ENCODE measurements at regions not wholly inside any gene's neighbourhood (a gene's known extent, or its start where the extent isn't known, plus 50 kb on each side); places are given as distances from the start of the nearest gene placed in this dataset.

GRCh38 chr16:48812856-48813255 is 202.9 kb upstream of the N4BP1 start:
- Mint-ChIP-seq H3K36me3 (ENCODE audit: insufficient read depth) (no peaks in the 10 kb centered on the region), H3K4me1 (no peaks in the 10 kb centered on the region), H3K27me3 (peaks cover 30% of the 10 kb centered on the region), H3K9me3 (no peaks in the 10 kb centered on the region), H3K4me3 (no peak overlapping the region), H3K27ac (ENCODE audit: low read depth) (no peak overlapping the region)
- ATAC-seq (replicated peaks; ENCODE audit: extremely low read depth, poor library complexity, severe bottlenecking) (no peak), DNase-seq (ENCODE audit: low spot score in 2 of 2) (no peak)

- Mint-ChIP-seq H3K4me3 (no peak overlapping the region), H3K4me1 (no peaks in the 10 kb centered on the region), H3K9me3 (no peaks in the 10 kb centered on the region), H3K36me3 (ENCODE audit: insufficient read depth) (no peaks in the 10 kb centered on the region), H3K27ac (ENCODE audit: low read depth) (no peak overlapping the region), H3K27me3 (peaks cover 30% of the 10 kb centered on the region)
- no peak for ATAC-seq (replicated peaks; ENCODE audit: extremely low read depth, poor library complexity, severe bottlenecking)
- no peak for DNase-seq (ENCODE audit: low spot score in 2 of 2)
These were observed 201.5 kb upstream of the N4BP1 start for GRCh38 chr16:48811478-48811877.

GRCh38 chr16:48810803-48811453 is 200.9 kb upstream of the N4BP1 start:
- Mint-ChIP-seq H3K36me3 (ENCODE audit: insufficient read depth) (no peaks in the 10 kb centered on the region), H3K27me3 (peaks cover 30% of the 10 kb centered on the region), H3K27ac (ENCODE audit: low read depth) (no peak overlapping the region), H3K9me3 (no peaks in the 10 kb centered on the region), H3K4me1 (no peaks in the 10 kb centered on the region), H3K4me3 (no peak overlapping the region)
- DNase-seq (ENCODE audit: low spot score in 2 of 2), result no peak
- no peak for ATAC-seq (replicated peaks; ENCODE audit: extremely low read depth, poor library complexity, severe bottlenecking)

- DNase-seq (ENCODE audit: low spot score in 2 of 2) (no peak), ATAC-seq (replicated peaks; ENCODE audit: extremely low read depth, poor library complexity, severe bottlenecking) (no peak)
- Mint-ChIP-seq H3K4me1 (no peaks in the 10 kb centered on the region), H3K27ac (ENCODE audit: low read depth) (no peak overlapping the region), H3K4me3 (no peak overlapping the region), H3K9me3 (no peaks in the 10 kb centered on the region), H3K27me3 (peaks cover 30% of the 10 kb centered on the region), H3K36me3 (ENCODE audit: insufficient read depth) (no peaks in the 10 kb centered on the region)
These were observed 200.4 kb upstream of the N4BP1 start for GRCh38 chr16:48810436-48810802.

- H3K4me1 Mint-ChIP-seq, result no peaks in the 10 kb centered on the region
- H3K27me3 Mint-ChIP-seq, result peaks cover 15% of the 10 kb centered on the region
- H3K4me3 Mint-ChIP-seq, result no peak overlapping the region
- DNase-seq (ENCODE audit: low spot score in 2 of 2), result no peak
- H3K9me3 Mint-ChIP-seq, result peaks cover 5% of the 10 kb centered on the region
- no peak for ATAC-seq (replicated peaks; ENCODE audit: extremely low read depth, poor library complexity, severe bottlenecking)
- no peak overlapping the region for H3K27ac Mint-ChIP-seq (ENCODE audit: low read depth)
- no peaks in the 10 kb centered on the region for H3K36me3 Mint-ChIP-seq (ENCODE audit: insufficient read depth)
These were observed 180.2 kb upstream of the N4BP1 start for GRCh38 chr16:48790151-48790550.

- peaks cover 4% of the 10 kb centered on the region for H3K27me3 Mint-ChIP-seq
- H3K27ac Mint-ChIP-seq (ENCODE audit: low read depth), result no peak overlapping the region
- DNase-seq (ENCODE audit: low spot score in 2 of 2), result no peak
- H3K9me3 Mint-ChIP-seq, result peaks cover 4% of the 10 kb centered on the region
- H3K4me3 Mint-ChIP-seq, result no peak overlapping the region
- H3K36me3 Mint-ChIP-seq (ENCODE audit: insufficient read depth), result no peaks in the 10 kb centered on the region
- no peak for ATAC-seq (replicated peaks; ENCODE audit: extremely low read depth, poor library complexity, severe bottlenecking)
- H3K4me1 Mint-ChIP-seq, result no peaks in the 10 kb centered on the region
These were observed 178.5 kb upstream of the N4BP1 start for GRCh38 chr16:48788475-48788874.

- Mint-ChIP-seq H3K4me1 (no peaks in the 10 kb centered on the region), H3K27ac (ENCODE audit: low read depth) (no peak overlapping the region), H3K36me3 (ENCODE audit: insufficient read depth) (no peaks in the 10 kb centered on the region), H3K9me3 (peaks cover 7% of the 10 kb centered on the region), H3K27me3 (peaks cover 30% of the 10 kb centered on the region), H3K4me3 (no peak overlapping the region)
- DNase-seq (ENCODE audit: low spot score in 2 of 2) (no peak), ATAC-seq (replicated peaks; ENCODE audit: extremely low read depth, poor library complexity, severe bottlenecking) (no peak)
These were observed 135.6 kb upstream of the N4BP1 start for GRCh38 chr16:48745541-48745940.

- Mint-ChIP-seq H3K4me1 (no peaks in the 10 kb centered on the region), H3K9me3 (no peaks in the 10 kb centered on the region), H3K4me3 (no peak overlapping the region), H3K27me3 (peaks cover 21% of the 10 kb centered on the region), H3K27ac (ENCODE audit: low read depth) (no peak overlapping the region), H3K36me3 (ENCODE audit: insufficient read depth) (no peaks in the 10 kb centered on the region)
- no peak for ATAC-seq (replicated peaks; ENCODE audit: extremely low read depth, poor library complexity, severe bottlenecking)
- no peak for DNase-seq (ENCODE audit: low spot score in 2 of 2)
These were observed 131.0 kb upstream of the N4BP1 start for GRCh38 chr16:48740964-48741363.

- ATAC-seq (replicated peaks; ENCODE audit: extremely low read depth, poor library complexity, severe bottlenecking) (no peak), DNase-seq (ENCODE audit: low spot score in 2 of 2) (no peak)
- peaks cover 3% of the 10 kb centered on the region for H3K36me3 Mint-ChIP-seq (ENCODE audit: insufficient read depth)
- H3K4me3 Mint-ChIP-seq, result no peak overlapping the region
- no peaks in the 10 kb centered on the region for H3K4me1 Mint-ChIP-seq
- peaks cover 4% of the 10 kb centered on the region for H3K27me3 Mint-ChIP-seq
- no peak overlapping the region for H3K27ac Mint-ChIP-seq (ENCODE audit: low read depth)
- no peaks in the 10 kb centered on the region for H3K9me3 Mint-ChIP-seq
These were observed 124.2 kb upstream of the N4BP1 start for GRCh38 chr16:48734220-48734619.

- H3K27me3 Mint-ChIP-seq, result peaks cover 12% of the 10 kb centered on the region
- no peak overlapping the region for H3K27ac Mint-ChIP-seq (ENCODE audit: low read depth)
- no peak for DNase-seq (ENCODE audit: low spot score in 2 of 2)
These were observed 94.7 kb upstream of the N4BP1 start for GRCh38 chr16:48704710-48705109.

GRCh38 chr16:48687421-48688038 is 77.5 kb upstream of the N4BP1 start:
- DNase-seq (ENCODE audit: low spot score in 2 of 2) (no peak), ATAC-seq (replicated peaks; ENCODE audit: extremely low read depth, poor library complexity, severe bottlenecking) (no peak)
- Mint-ChIP-seq H3K27me3 (peaks cover 69% of the 10 kb centered on the region), H3K9me3 (no peaks in the 10 kb centered on the region), H3K4me3 (no peak overlapping the region), H3K4me1 (no peaks in the 10 kb centered on the region), H3K36me3 (ENCODE audit: insufficient read depth) (no peaks in the 10 kb centered on the region), H3K27ac (ENCODE audit: low read depth) (no peak overlapping the region)

More at GRCh38 chr16:48704710-48705109, 94.7 kb upstream of the N4BP1 start:
- ATAC-seq (replicated peaks; ENCODE audit: extremely low read depth, poor library complexity, severe bottlenecking), result no peak
- H3K9me3 Mint-ChIP-seq, result no peaks in the 10 kb centered on the region
- no peak overlapping the region for H3K4me3 Mint-ChIP-seq
- no peaks in the 10 kb centered on the region for H3K4me1 Mint-ChIP-seq
- no peaks in the 10 kb centered on the region for H3K36me3 Mint-ChIP-seq (ENCODE audit: insufficient read depth)

GRCh38 chr16:48684148-48684547 is 74.2 kb upstream of the N4BP1 start:
- ATAC-seq (replicated peaks; ENCODE audit: extremely low read depth, poor library complexity, severe bottlenecking) (no peak), DNase-seq (ENCODE audit: low spot score in 2 of 2) (no peak)
- H3K36me3 Mint-ChIP-seq (ENCODE audit: insufficient read depth), result no peaks in the 10 kb centered on the region
- no peaks in the 10 kb centered on the region for H3K9me3 Mint-ChIP-seq
- H3K27ac Mint-ChIP-seq (ENCODE audit: low read depth), result no peak overlapping the region
- H3K27me3 Mint-ChIP-seq, result peaks cover 75% of the 10 kb centered on the region
- no peaks in the 10 kb centered on the region for H3K4me1 Mint-ChIP-seq
- H3K4me3 Mint-ChIP-seq, result no peak overlapping the region

- Mint-ChIP-seq H3K36me3 (ENCODE audit: insufficient read depth) (no peaks in the 10 kb centered on the region), H3K27me3 (peaks cover 67% of the 10 kb centered on the region), H3K4me3 (no peak overlapping the region), H3K4me1 (no peaks in the 10 kb centered on the region), H3K9me3 (no peaks in the 10 kb centered on the region), H3K27ac (ENCODE audit: low read depth) (no peak overlapping the region)
- ATAC-seq (replicated peaks; ENCODE audit: extremely low read depth, poor library complexity, severe bottlenecking) (no peak), DNase-seq (ENCODE audit: low spot score in 2 of 2) (no peak)
These were observed 73.0 kb upstream of the N4BP1 start for GRCh38 chr16:48682971-48683370.

Measured in central memory CD8-positive, alpha-beta T cell (primary cell).